SK-N-DZ (cell line): ENCODE measurements at regions not wholly inside any gene's neighbourhood (a gene's known extent, or its start where the extent isn't known, plus 50 kb on each side); places are given as distances from the start of the nearest gene placed in this dataset.
"Not testable (repeated sequence)": the region's sequence is repeated elsewhere in the genome, so short reads cannot be mapped to it uniquely, and the experiment has no call there.

Source experiments
- DNase-seq: peaks from one replicate; pipeline ENCODE4 v3.0.0-alpha.2; 2015; ENCODE audit warnings: low spot score

- DNase-seq = no peak
Measured at GRCh38 chr6:86070151-86070550, 427.5 kb upstream of the SYNCRIP start.

GRCh38 chr6:86065002-86065401, 422.3 kb upstream of the SYNCRIP start:
- not testable (repeated sequence) for DNase-seq

GRCh38 chr6:86057293-86057980, 414.8 kb upstream of the SYNCRIP start:
- not testable (repeated sequence) for DNase-seq

- DNase-seq = no peak
Measured at GRCh38 chr6:86045038-86045437, 402.4 kb upstream of the SYNCRIP start.

- DNase-seq = no peak
Measured at GRCh38 chr6:86042214-86042613, 399.5 kb upstream of the SYNCRIP start.

- no peak for DNase-seq
Measured at GRCh38 chr6:86031713-86032112, 389.0 kb upstream of the SYNCRIP start.

- no peak for DNase-seq
Measured at GRCh38 chr6:86030875-86031274, 388.2 kb upstream of the SYNCRIP start.

GRCh38 chr6:86028776-86029175, 386.1 kb upstream of the SYNCRIP start:
- no peak for DNase-seq

- DNase-seq = not testable (repeated sequence)
Measured at GRCh38 chr6:86026890-86027289, 384.2 kb upstream of the SYNCRIP start.

- no peak for DNase-seq
Measured at GRCh38 chr6:86017236-86017635, 374.6 kb upstream of the SYNCRIP start.

- DNase-seq = no peak
Measured at GRCh38 chr6:86016567-86016966, 373.9 kb upstream of the SYNCRIP start.

GRCh38 chr6:86016077-86016476, 373.4 kb upstream of the SYNCRIP start:
- DNase-seq = no peak

GRCh38 chr6:86012991-86013390, 370.3 kb upstream of the SYNCRIP start:
- DNase-seq = not testable (repeated sequence)

GRCh38 chr6:86010915-86011786, 368.5 kb upstream of the SYNCRIP start:
- no peak for DNase-seq

GRCh38 chr6:85997206-85997605, 354.5 kb upstream of the SYNCRIP start:
- DNase-seq = no peak

- DNase-seq = no peak
Measured at GRCh38 chr6:85996034-85996375, 353.3 kb upstream of the SYNCRIP start.

- DNase-seq = no peak
Measured at GRCh38 chr6:85995339-85996033, 352.8 kb upstream of the SYNCRIP start.

- no peak for DNase-seq
Measured at GRCh38 chr6:85986681-85987080, 344.0 kb upstream of the SYNCRIP start.

- no peak for DNase-seq
Measured at GRCh38 chr6:85983032-85983659, 340.5 kb upstream of the SYNCRIP start.

GRCh38 chr6:85977661-85978060, 335.0 kb upstream of the SYNCRIP start:
- DNase-seq = no peak

- no peak for DNase-seq
Measured at GRCh38 chr6:85975957-85976356, 333.3 kb upstream of the SYNCRIP start.

GRCh38 chr6:85971238-85971637, 328.6 kb upstream of the SYNCRIP start:
- no peak for DNase-seq
